ENCODE measurements at regions not wholly inside any gene's neighbourhood (a gene's known extent, or its start where the extent isn't known, plus 50 kb on each side); places are given as distances from the start of the nearest gene placed in this dataset.

- Histone ChIP-seq H3K27ac (ENCODE audit: low read length) (no peak overlapping the region), H3K4me2 (ENCODE audit: low read length) (no peak overlapping the region), H4K20me1 (ENCODE audit: insufficient read depth) (no peaks in the 10 kb centered on the region), H3K36me3 (ENCODE audit: insufficient read depth, low read length) (no peaks in the 10 kb centered on the region), H3K79me2 (replicated peaks; ENCODE audit: insufficient read depth, low read length) (no peaks in the 10 kb centered on the region), H2AFZ (ENCODE audit: low read depth, low read length) (no peak overlapping the region), H3F3A (ENCODE audit: insufficient read depth, low read length, poor library complexity, severe bottlenecking) (no peaks in the 10 kb centered on the region), H3K9me3 (ENCODE audit: low read length) (peaks cover 4% of the 10 kb centered on the region), H3K9ac (ENCODE audit: low read length) (no peak overlapping the region), H3K9me2 (ENCODE audit: insufficient read depth, low read length) (no peaks in the 10 kb centered on the region), H3K4me3 (ENCODE audit: low read length) (no peak overlapping the region), H3K27me3 (ENCODE audit: insufficient read depth, low read depth, low read length) (no peaks in the 10 kb centered on the region)
- TF ChIP-seq EP300 (conservative IDR thresholded peaks at IDR 0.05; ENCODE audit: poor library complexity, severe bottlenecking), result no peak
- no peak for TF ChIP-seq EZH2 (IDR thresholded peaks at IDR 0.05; ENCODE audit: borderline replicate concordance, insufficient read depth, low read length, poor library complexity, severe bottlenecking)
- TF ChIP-seq REST (IDR thresholded peaks at IDR 0.05; ENCODE audit: borderline replicate concordance), result no peak
- TF ChIP-seq CTCF (IDR thresholded peaks at IDR 0.05; ENCODE audit: poor library complexity, severe bottlenecking), result no peak
- no peak for TF ChIP-seq TAF1 (IDR thresholded peaks at IDR 0.05; ENCODE audit: low read depth)
- TF ChIP-seq MXI1 (conservative IDR thresholded peaks at IDR 0.05; ENCODE audit: poor library complexity, severe bottlenecking), result no peak
- no peak for TF ChIP-seq SMC3 (conservative IDR thresholded peaks at IDR 0.05; ENCODE audit: poor library complexity)
- TF ChIP-seq POLR2AphosphoS5 (IDR thresholded peaks at IDR 0.05), result no peak
Observed at GRCh38 chr10:131706476-131706875, 194.3 kb upstream of the PPP2R2D start.

GRCh38 chr10:131706952-131707351 lies 193.9 kb upstream of the PPP2R2D start:
- no peaks in the 10 kb centered on the region for H3K9me2 ChIP-seq (ENCODE audit: insufficient read depth, low read length)
- H3K79me2 ChIP-seq (replicated peaks; ENCODE audit: insufficient read depth, low read length), result no peaks in the 10 kb centered on the region
- no peaks in the 10 kb centered on the region for H4K20me1 ChIP-seq (ENCODE audit: insufficient read depth)
- no peaks in the 10 kb centered on the region for H3K36me3 ChIP-seq (ENCODE audit: insufficient read depth, low read length)
- no peak overlapping the region for H3K9ac ChIP-seq (ENCODE audit: low read length)
- no peaks in the 10 kb centered on the region for H3F3A ChIP-seq (ENCODE audit: insufficient read depth, low read length, poor library complexity, severe bottlenecking)
- no peak overlapping the region for H3K27ac ChIP-seq (ENCODE audit: low read length)
- no peak overlapping the region for H2AFZ ChIP-seq (ENCODE audit: low read depth, low read length)
- TF ChIP-seq EZH2 (IDR thresholded peaks at IDR 0.05; ENCODE audit: borderline replicate concordance, insufficient read depth, low read length, poor library complexity, severe bottlenecking) (no peak), TAF1 (IDR thresholded peaks at IDR 0.05; ENCODE audit: low read depth) (no peak), REST (IDR thresholded peaks at IDR 0.05; ENCODE audit: borderline replicate concordance) (no peak), POLR2AphosphoS5 (IDR thresholded peaks at IDR 0.05) (no peak), CTCF (IDR thresholded peaks at IDR 0.05; ENCODE audit: poor library complexity, severe bottlenecking) (no peak), EP300 (conservative IDR thresholded peaks at IDR 0.05; ENCODE audit: poor library complexity, severe bottlenecking) (no peak), MXI1 (conservative IDR thresholded peaks at IDR 0.05; ENCODE audit: poor library complexity, severe bottlenecking) (no peak), RAD21 (conservative IDR thresholded peaks at IDR 0.05) (no peak), SMC3 (conservative IDR thresholded peaks at IDR 0.05; ENCODE audit: poor library complexity) (no peak)
- peaks cover 4% of the 10 kb centered on the region for H3K9me3 ChIP-seq (ENCODE audit: low read length)
- no peak overlapping the region for H3K4me2 ChIP-seq (ENCODE audit: low read length)
- no peaks in the 10 kb centered on the region for H3K27me3 ChIP-seq (ENCODE audit: insufficient read depth, low read depth, low read length)
- H3K4me3 ChIP-seq (ENCODE audit: low read length), result no peak overlapping the region
